Omental fat pad (tissue), 3 donors: ENCODE measurements at regions not wholly inside any gene's neighbourhood (a gene's known extent, or its start where the extent isn't known, plus 50 kb on each side); places are given as distances from the start of the nearest gene placed in this dataset.

ENCODE experiments used
- ATAC-seq: fragments of 150-250 bp; one replicate; pipeline ENCODE4 v1.9.1; 2016; ENCODE audit warnings: mild to moderate bottlenecking, moderate library complexity; ENCODE audit not compliant: low FRiP score
- DNase-seq: peaks from one replicate; pipeline ENCODE4 v3.0.0-alpha.2; 2019; ENCODE audit warnings: low spot score
- CTCF ChIP-seq, 3 donors: fragments of 450-650 bp; IDR thresholded peaks; one replicate each; pipeline ENCODE4 v1.5.1; 2016 to 2017; ENCODE audit warnings: antibody characterized with exemption in 3 of 3, mild to moderate bottlenecking in 3 of 3, moderate library complexity in 2 of 3

- DNase-seq, result no peak
- no peak for ATAC-seq
- no peak for TF ChIP-seq CTCF (IDR thresholded peaks at IDR 0.05)
These were observed 166.7 kb upstream of the ZNF32 start for GRCh38 chr10:43815181-43815885.

- ATAC-seq (no peak), DNase-seq (no peak)
- no peak for TF ChIP-seq CTCF (IDR thresholded peaks at IDR 0.05)
These were observed 166.0 kb upstream of the ZNF32 start for GRCh38 chr10:43814663-43815062.

- ATAC-seq (no peak), DNase-seq (no peak)
- TF ChIP-seq CTCF (IDR thresholded peaks at IDR 0.05), result no peak
These were observed 163.2 kb upstream of the ZNF32 start for GRCh38 chr10:43811871-43812270.

- DNase-seq, result no peak
- TF ChIP-seq CTCF (IDR thresholded peaks at IDR 0.05), result no peak
- ATAC-seq, result no peak
These were observed 160.7 kb upstream of the ZNF32 start for GRCh38 chr10:43809211-43809930.

- no peak for DNase-seq
- no peak for ATAC-seq
- TF ChIP-seq CTCF (IDR thresholded peaks at IDR 0.05), result no peak
These were observed 159.5 kb upstream of the ZNF32 start for GRCh38 chr10:43808136-43808535.

GRCh38 chr10:43806831-43807640 lies 158.4 kb upstream of the ZNF32 start:
- TF ChIP-seq CTCF (IDR thresholded peaks at IDR 0.05), result no peak
- no peak for DNase-seq
- no peak for ATAC-seq
